DOHH2 (cell line): ENCODE measurements at regions not wholly inside any gene's neighbourhood (a gene's known extent, or its start where the extent isn't known, plus 50 kb on each side); places are given as distances from the start of the nearest gene placed in this dataset.

Source experiments
- H3F3A ChIP-seq: fragments of 200-600 bp; sonication (generic), shearing (Covaris generic); 2 replicates; pipeline ENCODE4 v1.6.0; 2016; ENCODE audit warnings: antibody characterized with exemption, mild to moderate bottlenecking; ENCODE audit not compliant: control insufficient read depth, insufficient read depth
- H3K27ac ChIP-seq: fragments of 200-600 bp; sonication (generic); 2 replicates; pipeline ENCODE4 v1.5.1; 2014; ENCODE audit warnings: low read depth, mild to moderate bottlenecking, low read length, moderate library complexity
- H3K27me3 ChIP-seq: fragments of 200-600 bp; sonication (generic); 2 replicates; pipeline ENCODE4 v1.6.1; 2014; ENCODE audit warnings: mild to moderate bottlenecking, low read length, mixed read lengths; ENCODE audit not compliant: control insufficient read depth
- H3K36me3 ChIP-seq: fragments of 200-600 bp; sonication (generic); 2 replicates; pipeline ENCODE4 v1.6.1; 2014; ENCODE audit warnings: mild to moderate bottlenecking, low read length, moderate library complexity, mixed read lengths; ENCODE audit not compliant: control insufficient read depth
- H3K4me1 ChIP-seq: fragments of 200-600 bp; sonication (generic); 2 replicates; pipeline ENCODE4 v1.6.1; 2014; ENCODE audit warnings: mild to moderate bottlenecking, low read length, mixed read lengths; ENCODE audit not compliant: control insufficient read depth
- H3K4me2 ChIP-seq: fragments of 200-600 bp; sonication (generic); 2 replicates; pipeline ENCODE4 v1.6.0; 2014; ENCODE audit warnings: mild to moderate bottlenecking, low read length, moderate library complexity
- H3K4me3 ChIP-seq: fragments of 200-600 bp; sonication (generic); 2 replicates; pipeline ENCODE4 v1.5.1; 2014; ENCODE audit warnings: mild to moderate bottlenecking, low read length, mixed read lengths
- H3K79me2 ChIP-seq: fragments of 200-600 bp; sonication (generic); 2 replicates; pipeline ENCODE4 v1.6.1; 2014; ENCODE audit warnings: mild to moderate bottlenecking, low read length, mixed read lengths; ENCODE audit not compliant: control insufficient read depth
- H3K9me2 ChIP-seq: fragments of 200-600 bp; sonication (generic); replicated peaks from 2 replicates; pipeline ENCODE4 v1.6.1; 2014; ENCODE audit warnings: mild to moderate bottlenecking, low read length, mixed read lengths; ENCODE audit not compliant: control insufficient read depth
- H3K9me3 ChIP-seq: fragments of 200-600 bp; sonication (generic); 2 replicates; pipeline ENCODE4 v1.6.1; 2014; ENCODE audit warnings: antibody characterized with exemption, low read length, mixed read lengths; ENCODE audit not compliant: control insufficient read depth, insufficient read depth
- H4K20me1 ChIP-seq: fragments of 200-600 bp; sonication (generic); 2 replicates; pipeline ENCODE4 v1.6.0; 2014; ENCODE audit warnings: low read depth, mild to moderate bottlenecking, antibody characterized with exemption, low read length, moderate library complexity; ENCODE audit not compliant: control insufficient read depth, insufficient read depth
- CTCF ChIP-seq: fragments of 200-600 bp; sonication (generic); IDR thresholded peaks from one replicate; pipeline ENCODE4 v1.5.1; 2014; ENCODE audit warnings: antibody characterized with exemption, mild to moderate bottlenecking, low read depth, low read length; ENCODE audit not compliant: poor library complexity, severe bottlenecking
- EZH2phosphoT487 ChIP-seq: fragments of 200-600 bp; sonication (generic); IDR thresholded peaks from 2 replicates; pipeline ENCODE4 v1.6.1; 2017; ENCODE audit warnings: borderline replicate concordance, mild to moderate bottlenecking, antibody characterized with exemption, low read length, moderate library complexity, mixed read lengths

- Histone ChIP-seq H3K27me3 (no peaks in the 10 kb centered on the region), H3K79me2 (no peaks in the 10 kb centered on the region), H4K20me1 (no peaks in the 10 kb centered on the region), H3K9me2 (no peaks in the 10 kb centered on the region), H3K4me2 (no peak overlapping the region), H3K4me3 (no peak overlapping the region), H3K27ac (no peak overlapping the region), H3K36me3 (no peaks in the 10 kb centered on the region), H3K4me1 (no peaks in the 10 kb centered on the region), H3F3A (no peaks in the 10 kb centered on the region), H3K9me3 (no peaks in the 10 kb centered on the region)
- TF ChIP-seq EZH2phosphoT487, result no peak
- TF ChIP-seq CTCF, result no peak
Observed at GRCh38 chr15:25514522-25514921, 75.7 kb upstream of the UBE3A start.

DNA sequence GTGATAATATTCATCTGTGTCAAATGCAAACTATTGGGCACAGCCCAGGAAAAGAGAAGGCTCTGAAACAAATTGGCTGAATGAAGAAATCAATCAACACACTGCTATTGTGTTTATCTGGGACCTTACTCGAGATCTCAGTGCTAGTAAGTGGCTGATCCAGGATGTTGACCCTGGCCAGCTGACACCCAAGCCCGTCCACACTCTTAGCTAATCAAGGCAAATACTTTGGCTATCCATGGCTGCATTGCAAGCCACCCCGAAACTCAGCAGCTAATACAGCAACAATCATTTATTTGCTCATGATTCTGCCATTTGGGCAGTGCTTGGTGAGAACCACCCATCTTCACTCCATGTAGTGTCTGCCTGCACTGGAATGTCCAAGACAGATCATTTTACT, 74.1 kb upstream of the UBE3A start:
- H3K79me2 ChIP-seq, result no peaks in the 10 kb centered on the region
- H3K27ac ChIP-seq, result no peak overlapping the region
- no peak overlapping the region for H3K4me2 ChIP-seq
- H3K9me2 ChIP-seq, result no peaks in the 10 kb centered on the region
- no peaks in the 10 kb centered on the region for H3K36me3 ChIP-seq
- TF ChIP-seq EZH2phosphoT487 (no peak), CTCF (no peak)
- H3K4me3 ChIP-seq, result no peak overlapping the region
- H4K20me1 ChIP-seq, result no peaks in the 10 kb centered on the region
- H3K4me1 ChIP-seq, result no peaks in the 10 kb centered on the region
- H3F3A ChIP-seq, result no peaks in the 10 kb centered on the region
- no peaks in the 10 kb centered on the region for H3K9me3 ChIP-seq
- H3K27me3 ChIP-seq, result no peaks in the 10 kb centered on the region

GRCh38 chr15:25510146-25510545, 71.3 kb upstream of the UBE3A start:
- no peak overlapping the region for H3K27ac ChIP-seq
- no peaks in the 10 kb centered on the region for H3K9me2 ChIP-seq
- H3K4me3 ChIP-seq, result no peak overlapping the region
- no peak for TF ChIP-seq CTCF
- TF ChIP-seq EZH2phosphoT487, result no peak
- H3K27me3 ChIP-seq, result no peaks in the 10 kb centered on the region
- no peaks in the 10 kb centered on the region for H3K36me3 ChIP-seq
- H3F3A ChIP-seq, result no peaks in the 10 kb centered on the region
- no peaks in the 10 kb centered on the region for H3K79me2 ChIP-seq
- H3K4me1 ChIP-seq, result no peaks in the 10 kb centered on the region
- no peaks in the 10 kb centered on the region for H3K9me3 ChIP-seq
- H3K4me2 ChIP-seq, result no peak overlapping the region
- no peaks in the 10 kb centered on the region for H4K20me1 ChIP-seq

DNA sequence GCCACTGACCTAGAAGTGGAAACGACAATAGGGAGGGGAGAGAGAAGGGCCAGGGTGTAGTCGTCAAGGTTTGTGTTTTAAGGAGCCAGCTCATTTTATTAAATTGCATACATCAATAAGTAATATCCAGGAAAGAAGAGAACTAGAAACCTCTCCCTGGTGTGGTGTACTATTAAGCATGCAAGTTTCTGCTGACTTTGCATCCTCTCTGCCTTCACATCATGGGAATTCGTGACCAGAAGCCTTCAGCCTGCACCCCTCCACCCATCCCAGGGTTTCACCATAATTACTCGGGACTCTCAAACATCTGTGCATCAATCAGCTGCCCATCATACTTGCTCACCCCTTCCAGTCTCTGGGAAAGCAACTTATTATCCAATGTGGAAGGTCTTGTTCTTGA, 70.9 kb upstream of the UBE3A start:
- H3K4me2 ChIP-seq, result no peak overlapping the region
- no peaks in the 10 kb centered on the region for H3K9me2 ChIP-seq
- H3K27ac ChIP-seq, result no peak overlapping the region
- H3K36me3 ChIP-seq, result no peaks in the 10 kb centered on the region
- no peaks in the 10 kb centered on the region for H3K27me3 ChIP-seq
- no peaks in the 10 kb centered on the region for H3K4me1 ChIP-seq
- TF ChIP-seq CTCF, result no peak
- TF ChIP-seq EZH2phosphoT487, result no peak
- no peaks in the 10 kb centered on the region for H3K9me3 ChIP-seq
- no peaks in the 10 kb centered on the region for H3F3A ChIP-seq
- H3K79me2 ChIP-seq, result no peaks in the 10 kb centered on the region
- no peaks in the 10 kb centered on the region for H4K20me1 ChIP-seq
- no peak overlapping the region for H3K4me3 ChIP-seq
